ENCODE measurements at regions not wholly inside any gene's neighbourhood (a gene's known extent, or its start where the extent isn't known, plus 50 kb on each side); places are given as distances from the start of the nearest gene placed in this dataset.

- Histone ChIP-seq H3K27ac (no peak overlapping the region), H3K4me3 (no peak overlapping the region), H3K9me3 (replicated peaks) (no peaks in the 10 kb centered on the region), H3K27me3 (replicated peaks) (no peaks in the 10 kb centered on the region), H3K4me1 (replicated peaks) (peaks cover 2% of the 10 kb centered on the region), H3K36me3 (no peaks in the 10 kb centered on the region)
- no peak for DNase-seq (ENCODE audit: low read depth in 1 of 2, low spot score in 2 of 2)
Observed at GRCh38 chr4:111506706-111507105, 638.5 kb upstream of the FAM241A start.

- Histone ChIP-seq H3K27me3 (replicated peaks) (no peaks in the 10 kb centered on the region), H3K36me3 (no peaks in the 10 kb centered on the region), H3K4me1 (replicated peaks) (peaks cover 12% of the 10 kb centered on the region), H3K9me3 (replicated peaks) (no peaks in the 10 kb centered on the region), H3K4me3 (no peak overlapping the region), H3K27ac (no peak overlapping the region)
- peak in 1 of 2 experiments; percentile 9 for DNase-seq (ENCODE audit: low read depth in 1 of 2, low spot score in 2 of 2)
Observed at GRCh38 chr4:111510535-111510934, 634.7 kb upstream of the FAM241A start.

- Histone ChIP-seq H3K36me3 (no peaks in the 10 kb centered on the region), H3K27ac (peak overlapping the region; percentile 62), H3K4me3 (no peak overlapping the region), H3K27me3 (replicated peaks) (no peaks in the 10 kb centered on the region), H3K4me1 (replicated peaks) (peaks cover 12% of the 10 kb centered on the region), H3K9me3 (replicated peaks) (no peaks in the 10 kb centered on the region)
- DNase-seq (ENCODE audit: low read depth in 1 of 2, low spot score in 2 of 2) = peak; percentile 41 to 64
Observed at GRCh38 chr4:111512081-111512783, 633.0 kb upstream of the FAM241A start.

- no peaks in the 10 kb centered on the region for H3K36me3 ChIP-seq
- DNase-seq (ENCODE audit: low read depth in 1 of 2, low spot score in 2 of 2) = no peak
- H3K27ac ChIP-seq = no peak overlapping the region
- no peak overlapping the region for H3K4me3 ChIP-seq
- no peaks in the 10 kb centered on the region for H3K9me3 ChIP-seq (replicated peaks)
- H3K27me3 ChIP-seq (replicated peaks) = no peaks in the 10 kb centered on the region
- no peaks in the 10 kb centered on the region for H3K4me1 ChIP-seq (replicated peaks)
Observed at GRCh38 chr4:111519683-111520082, 625.6 kb upstream of the FAM241A start.

GRCh38 chr4:111530446-111530845 is 614.8 kb upstream of the FAM241A start:
- DNase-seq (ENCODE audit: low read depth in 1 of 2, low spot score in 2 of 2) = no peak
- no peaks in the 10 kb centered on the region for H3K9me3 ChIP-seq (replicated peaks)
- H3K36me3 ChIP-seq = no peaks in the 10 kb centered on the region
- no peak overlapping the region for H3K27ac ChIP-seq
- no peaks in the 10 kb centered on the region for H3K4me1 ChIP-seq (replicated peaks)
- no peak overlapping the region for H3K4me3 ChIP-seq
- no peaks in the 10 kb centered on the region for H3K27me3 ChIP-seq (replicated peaks)

DNA sequence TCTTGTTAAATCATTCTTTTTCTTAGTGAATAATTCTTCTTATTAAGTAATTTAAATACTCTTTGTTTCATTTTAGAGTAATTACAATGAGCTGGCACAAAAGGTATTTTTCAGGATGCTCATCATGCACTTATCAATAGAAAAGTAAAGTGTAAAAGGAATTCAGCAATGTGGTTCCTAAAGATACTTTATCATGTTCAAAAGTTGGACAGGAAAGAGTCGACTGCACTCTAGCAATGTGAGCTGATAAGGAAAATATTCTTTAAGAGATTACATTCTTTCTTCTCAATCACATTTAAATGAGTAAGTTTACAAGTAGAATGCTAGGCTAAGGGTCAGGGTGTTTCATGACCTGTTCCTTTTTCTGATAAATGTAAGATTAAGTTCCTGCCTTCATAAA is 609.5 kb upstream of the FAM241A start:
- DNase-seq (ENCODE audit: low read depth in 1 of 2, low spot score in 2 of 2) = no peak
- Histone ChIP-seq H3K4me3 (no peak overlapping the region), H3K27ac (no peak overlapping the region), H3K36me3 (no peaks in the 10 kb centered on the region), H3K9me3 (replicated peaks) (no peaks in the 10 kb centered on the region), H3K27me3 (replicated peaks) (no peaks in the 10 kb centered on the region), H3K4me1 (replicated peaks) (peaks cover 9% of the 10 kb centered on the region)

DNA sequence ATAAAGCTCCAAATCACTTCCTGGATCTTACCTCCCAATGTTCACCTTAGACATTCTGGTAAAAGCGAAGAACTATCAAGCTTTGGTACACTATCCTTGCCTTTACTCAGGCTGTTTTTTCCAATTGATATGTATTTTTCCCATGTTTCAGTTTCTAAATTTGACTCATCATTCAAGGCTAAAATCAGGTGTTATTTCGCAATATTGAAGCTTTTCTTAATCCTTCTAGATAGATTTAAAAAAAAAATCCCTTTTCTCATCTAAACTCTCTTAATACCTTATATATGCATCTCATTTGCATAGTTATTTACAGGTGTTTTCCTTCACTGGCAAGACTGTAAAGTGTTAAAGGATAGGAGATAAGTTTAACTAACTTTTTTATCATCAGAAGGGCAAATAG is 608.1 kb upstream of the FAM241A start:
- H3K9me3 ChIP-seq (replicated peaks) = no peaks in the 10 kb centered on the region
- H3K4me3 ChIP-seq = no peak overlapping the region
- no peaks in the 10 kb centered on the region for H3K27me3 ChIP-seq (replicated peaks)
- no peak for DNase-seq (ENCODE audit: low read depth in 1 of 2, low spot score in 2 of 2)
- H3K36me3 ChIP-seq = no peaks in the 10 kb centered on the region
- no peak overlapping the region for H3K27ac ChIP-seq
- H3K4me1 ChIP-seq (replicated peaks) = peaks cover 14% of the 10 kb centered on the region

GRCh38 chr4:111537871-111538270 is 607.4 kb upstream of the FAM241A start:
- Histone ChIP-seq H3K9me3 (replicated peaks) (no peaks in the 10 kb centered on the region), H3K4me1 (replicated peaks) (peaks cover 14% of the 10 kb centered on the region), H3K27me3 (replicated peaks) (no peaks in the 10 kb centered on the region), H3K4me3 (no peak overlapping the region), H3K27ac (no peak overlapping the region), H3K36me3 (no peaks in the 10 kb centered on the region)
- DNase-seq (ENCODE audit: low read depth in 1 of 2, low spot score in 2 of 2) = peak; percentile 47 to 65

DNA sequence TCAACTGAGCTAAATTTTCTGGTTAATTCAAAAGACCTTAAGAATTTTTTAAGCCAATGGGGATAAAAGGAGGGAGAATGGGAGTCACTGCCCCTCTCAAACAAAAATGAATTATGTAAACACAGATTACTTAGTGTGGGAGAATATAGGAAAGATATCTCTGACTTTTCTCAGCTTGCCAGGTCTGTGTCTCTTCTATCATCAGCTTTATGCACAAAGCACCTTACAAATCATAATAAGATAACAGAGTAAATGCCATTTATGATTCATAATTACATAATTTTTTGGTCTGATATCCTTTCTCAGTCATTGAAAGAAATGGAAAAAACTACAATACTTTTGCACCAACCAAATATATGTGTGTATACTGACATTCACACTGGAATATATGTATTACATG is 604.6 kb upstream of the FAM241A start:
- no peak for DNase-seq (ENCODE audit: low read depth in 1 of 2, low spot score in 2 of 2)
- no peaks in the 10 kb centered on the region for H3K9me3 ChIP-seq (replicated peaks)
- peaks cover 14% of the 10 kb centered on the region for H3K4me1 ChIP-seq (replicated peaks)
- H3K27ac ChIP-seq = no peak overlapping the region
- H3K36me3 ChIP-seq = no peaks in the 10 kb centered on the region
- no peaks in the 10 kb centered on the region for H3K27me3 ChIP-seq (replicated peaks)
- no peak overlapping the region for H3K4me3 ChIP-seq

DNA sequence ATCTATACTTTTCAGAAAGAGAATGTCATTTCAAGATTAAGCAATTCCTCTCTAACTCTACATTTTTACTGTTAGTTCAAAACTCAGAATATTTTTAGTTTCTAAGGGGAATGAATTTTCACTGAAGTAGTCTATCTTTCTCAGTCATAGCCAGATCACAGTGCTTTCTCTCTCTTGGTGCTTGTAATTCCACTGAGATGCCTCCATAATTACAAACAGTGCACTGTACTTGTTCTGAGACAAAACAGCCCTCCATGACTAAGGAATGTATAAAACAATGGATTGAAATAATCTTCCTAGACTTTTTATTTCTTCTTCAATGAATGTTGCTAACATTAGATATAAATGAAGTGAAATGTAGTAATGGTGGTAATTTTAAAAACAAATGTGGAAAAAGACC is 603.2 kb upstream of the FAM241A start:
- H3K36me3 ChIP-seq = no peaks in the 10 kb centered on the region
- no peak overlapping the region for H3K4me3 ChIP-seq
- no peak overlapping the region for H3K27ac ChIP-seq
- H3K4me1 ChIP-seq (replicated peaks) = peaks cover 14% of the 10 kb centered on the region
- H3K9me3 ChIP-seq (replicated peaks) = no peaks in the 10 kb centered on the region
- H3K27me3 ChIP-seq (replicated peaks) = no peaks in the 10 kb centered on the region
- no peak for DNase-seq (ENCODE audit: low read depth in 1 of 2, low spot score in 2 of 2)

- peaks cover 3% of the 10 kb centered on the region; the same call in 1 of the 2 replicates for H3K4me1 ChIP-seq (replicated peaks)
- no peak for DNase-seq (ENCODE audit: low read depth in 1 of 2, low spot score in 2 of 2)
Observed at GRCh38 chr4:111546881-111547280, 598.4 kb upstream of the FAM241A start.

GRCh38 chr4:111556141-111556781 is 589.0 kb upstream of the FAM241A start:
- Histone ChIP-seq H3K27ac (no peak overlapping the region), H3K9me3 (replicated peaks) (no peaks in the 10 kb centered on the region), H3K4me3 (no peak overlapping the region), H3K27me3 (replicated peaks) (no peaks in the 10 kb centered on the region), H3K4me1 (replicated peaks) (no peaks in the 10 kb centered on the region), H3K36me3 (no peaks in the 10 kb centered on the region)
- DNase-seq (ENCODE audit: low read depth in 1 of 2, low spot score in 2 of 2) = no peak

More at GRCh38 chr4:111546881-111547280, 598.4 kb upstream of the FAM241A start:
- H3K27me3 ChIP-seq (replicated peaks) = no peaks in the 10 kb centered on the region
- H3K27ac ChIP-seq = no peak overlapping the region
- no peaks in the 10 kb centered on the region for H3K36me3 ChIP-seq
- no peaks in the 10 kb centered on the region for H3K9me3 ChIP-seq (replicated peaks)
- H3K4me3 ChIP-seq = no peak overlapping the region

DNA sequence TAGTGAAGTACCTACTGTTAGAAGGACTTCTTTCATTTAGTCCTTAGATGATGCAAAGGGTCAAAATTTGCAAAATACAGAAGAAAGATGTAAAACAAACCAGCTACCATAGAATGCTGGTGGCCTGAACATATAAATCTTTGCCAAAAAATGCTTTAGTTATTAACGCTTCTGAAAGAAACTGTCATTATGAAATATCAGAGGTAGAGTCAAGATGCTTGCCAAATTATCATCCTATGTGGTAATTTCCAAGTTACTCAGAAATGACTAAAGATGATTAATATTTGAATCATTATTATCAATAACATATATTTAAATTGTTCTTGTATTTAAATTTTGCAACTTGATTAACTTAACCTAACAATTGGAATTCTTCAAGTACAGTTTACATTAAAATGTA is 588.4 kb upstream of the FAM241A start:
- no peak for DNase-seq (ENCODE audit: low read depth in 1 of 2, low spot score in 2 of 2)
- H3K27me3 ChIP-seq (replicated peaks) = no peaks in the 10 kb centered on the region
- H3K4me1 ChIP-seq (replicated peaks) = no peaks in the 10 kb centered on the region
- H3K36me3 ChIP-seq = no peaks in the 10 kb centered on the region
- H3K9me3 ChIP-seq (replicated peaks) = no peaks in the 10 kb centered on the region
- no peak overlapping the region for H3K27ac ChIP-seq
- H3K4me3 ChIP-seq = no peak overlapping the region

DNA sequence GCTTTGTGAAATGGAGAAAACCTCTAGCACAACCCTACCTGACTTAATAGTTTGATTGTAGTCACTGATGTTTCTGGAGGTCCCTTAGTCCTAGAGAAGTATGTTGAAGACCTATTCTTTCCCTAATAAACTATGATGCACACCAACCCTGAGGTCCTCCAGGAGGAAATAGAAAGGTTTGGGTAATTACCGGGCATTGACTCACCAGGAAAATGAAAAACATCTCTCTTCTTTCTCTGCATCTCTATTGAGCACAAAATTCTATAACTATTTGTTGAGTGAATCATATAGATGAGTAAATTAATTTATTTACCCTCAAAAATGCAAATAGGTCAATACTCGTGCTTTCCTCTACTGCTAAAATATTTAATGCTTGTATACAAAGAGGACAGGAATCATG is 582.4 kb upstream of the FAM241A start:
- Histone ChIP-seq H3K27ac (no peak overlapping the region), H3K4me3 (no peak overlapping the region), H3K9me3 (replicated peaks) (no peaks in the 10 kb centered on the region), H3K27me3 (replicated peaks) (no peaks in the 10 kb centered on the region), H3K36me3 (no peaks in the 10 kb centered on the region), H3K4me1 (replicated peaks) (peaks cover 5% of the 10 kb centered on the region)
- DNase-seq (ENCODE audit: low read depth in 1 of 2, low spot score in 2 of 2) = peak in 1 of 2 experiments; percentile 34
